NCI-H774 (cell line): ENCODE measurements at regions not wholly inside any gene's neighbourhood (a gene's known extent, or its start where the extent isn't known, plus 50 kb on each side); places are given as distances from the start of the nearest gene placed in this dataset.
"Not testable (repeated sequence)": the region's sequence is repeated elsewhere in the genome, so short reads cannot be mapped to it uniquely, and the experiment has no call there.

Experiments
- DNase-seq: peaks from one replicate; lab custom pipeline; 2025; lab: John Stamatoyannopoulos, UW

GRCh38 chrX:123084797-123085196 is 99.3 kb upstream of the GRIA3 start:
- DNase-seq, result no peak

- no peak for DNase-seq
These were observed 98.7 kb upstream of the GRIA3 start for GRCh38 chrX:123085311-123085940.

GRCh38 chrX:123086768-123087167 is 97.3 kb upstream of the GRIA3 start:
- no peak for DNase-seq

- DNase-seq, result no peak
These were observed 96.8 kb upstream of the GRIA3 start for GRCh38 chrX:123087326-123087725.

GRCh38 chrX:123088331-123088730 is 95.7 kb upstream of the GRIA3 start:
- DNase-seq, result no peak

- no peak for DNase-seq
These were observed 95.1 kb upstream of the GRIA3 start for GRCh38 chrX:123088930-123089329.

- DNase-seq, result peak; percentile 11
These were observed 90.3 kb upstream of the GRIA3 start for GRCh38 chrX:123093792-123094191.

GRCh38 chrX:123108513-123109427 is 75.3 kb upstream of the GRIA3 start:
- DNase-seq, result no peak

GRCh38 chrX:123121241-123121640 is 62.8 kb upstream of the GRIA3 start:
- DNase-seq, result no peak

GRCh38 chrX:123129805-123130204 is 54.3 kb upstream of the GRIA3 start:
- not testable (repeated sequence) for DNase-seq
